Amniotic epithelial cell (primary cell): ENCODE measurements at regions not wholly inside any gene's neighbourhood (a gene's known extent, or its start where the extent isn't known, plus 50 kb on each side); places are given as distances from the start of the nearest gene placed in this dataset.
A peak's percentile ranks its signal among the peaks of the same experiment; 100 is the strongest.

Experiments
- DNase-seq: peaks from one replicate; pipeline ENCODE4 v3.0.0-alpha.2; 2010; ENCODE audit warnings: low read depth

- peak; percentile 29 for DNase-seq
Observed at GRCh38 chr6:77403424-77403823, 59.9 kb downstream of the HTR1B start.

- no peak for DNase-seq
Observed at GRCh38 chr6:77401231-77401630, 62.1 kb downstream of the HTR1B start.

GRCh38 chr6:77397561-77397960, 65.7 kb downstream of the HTR1B start:
- no peak for DNase-seq

GRCh38 chr6:77389402-77389801, 73.9 kb downstream of the HTR1B start:
- no peak for DNase-seq

- DNase-seq, result peak; percentile 84
Observed at GRCh38 chr6:77383026-77383425, 80.3 kb downstream of the HTR1B start.

GRCh38 chr6:77373955-77374354, 89.3 kb downstream of the HTR1B start:
- DNase-seq, result no peak

GRCh38 chr6:77371748-77372147, 91.5 kb downstream of the HTR1B start:
- DNase-seq, result no peak

GRCh38 chr6:77368660-77369313, 94.5 kb downstream of the HTR1B start:
- DNase-seq, result peak; percentile 17

GRCh38 chr6:77366798-77367197, 96.5 kb downstream of the HTR1B start:
- DNase-seq, result no peak

- DNase-seq, result no peak
Observed at GRCh38 chr6:77363702-77364101, 99.6 kb downstream of the HTR1B start.

- no peak for DNase-seq
Observed at GRCh38 chr6:77362055-77362454, 101.2 kb downstream of the HTR1B start.

GRCh38 chr6:77361018-77361417, 102.3 kb downstream of the HTR1B start:
- no peak for DNase-seq

- DNase-seq, result no peak
Observed at GRCh38 chr6:77356821-77357220, 106.5 kb downstream of the HTR1B start.

- no peak for DNase-seq
Observed at GRCh38 chr6:77354581-77354980, 108.7 kb downstream of the HTR1B start.

- DNase-seq, result no peak
Observed at GRCh38 chr6:77353129-77353528, 110.2 kb downstream of the HTR1B start.

GRCh38 chr6:77341058-77341986, 122.0 kb downstream of the HTR1B start:
- peak; percentile 52 for DNase-seq

- DNase-seq, result no peak
Observed at GRCh38 chr6:77340331-77340730, 123.0 kb downstream of the HTR1B start.

- no peak for DNase-seq
Observed at GRCh38 chr6:77339926-77340325, 123.4 kb downstream of the HTR1B start.

GRCh38 chr6:77337392-77337791, 125.9 kb downstream of the HTR1B start:
- DNase-seq, result no peak

GRCh38 chr6:77334093-77334492, 129.2 kb downstream of the HTR1B start:
- DNase-seq, result no peak

GRCh38 chr6:77332915-77333623, 130.2 kb downstream of the HTR1B start:
- DNase-seq, result no peak

GRCh38 chr6:77326711-77327110, 136.6 kb downstream of the HTR1B start:
- no peak for DNase-seq

- DNase-seq, result no peak
Observed at GRCh38 chr6:77326029-77326428, 137.3 kb downstream of the HTR1B start.
